ENCODE measurements at regions not wholly inside any gene's neighbourhood (a gene's known extent, or its start where the extent isn't known, plus 50 kb on each side); places are given as distances from the start of the nearest gene placed in this dataset.

GRCh38 chr6:65852369-65852852 is 145.4 kb upstream of the EYS start:
- WGBS, 2 donors: 77% methylated on average over 2 of the region's 2 CpGs
- H3K36me3 ChIP-seq (ENCODE audit: control insufficient read depth in 2 of 2, insufficient read depth in 2 of 2, low read length in 1 of 2): no peaks in the 10 kb centered on the region

GRCh38 chr6:65830151-65830550 is 123.1 kb upstream of the EYS start:
- H3K27ac ChIP-seq (ENCODE audit: low read depth in 2 of 2, low read length in 1 of 2): no peak overlapping the region
- H3K9me3 ChIP-seq (ENCODE audit: control insufficient read depth in 2 of 2, insufficient read depth in 1 of 2, low read depth in 1 of 2, low read length in 1 of 2): no peaks in the 10 kb centered on the region
- H3K4me1 ChIP-seq (ENCODE audit: control insufficient read depth in 2 of 2, insufficient read depth in 2 of 2, low read length in 1 of 2): no peaks in the 10 kb centered on the region
- no peaks in the 10 kb centered on the region for H3K36me3 ChIP-seq (ENCODE audit: control insufficient read depth in 2 of 2, insufficient read depth in 2 of 2, low read length in 1 of 2)
- H3K27me3 ChIP-seq (ENCODE audit: control insufficient read depth in 1 of 2, insufficient read depth in 2 of 2, low read length in 2 of 2): no peaks in the 10 kb centered on the region
- no peak overlapping the region for H3K4me3 ChIP-seq (ENCODE audit: low read depth in 1 of 2, low read length in 2 of 2)

More at GRCh38 chr6:65852369-65852852, 145.4 kb upstream of the EYS start:
- H3K4me3 ChIP-seq (ENCODE audit: low read depth in 1 of 2, low read length in 2 of 2): no peak overlapping the region
- H3K27me3 ChIP-seq (ENCODE audit: control insufficient read depth in 1 of 2, insufficient read depth in 2 of 2, low read length in 2 of 2): no peaks in the 10 kb centered on the region
- H3K9me3 ChIP-seq (ENCODE audit: control insufficient read depth in 2 of 2, insufficient read depth in 1 of 2, low read depth in 1 of 2, low read length in 1 of 2): peaks cover 0 to 2% of the 10 kb centered on the region in 2 donors
- no peak overlapping the region for H3K27ac ChIP-seq (ENCODE audit: low read depth in 2 of 2, low read length in 1 of 2)
- H3K4me1 ChIP-seq (ENCODE audit: control insufficient read depth in 2 of 2, insufficient read depth in 2 of 2, low read length in 1 of 2): no peaks in the 10 kb centered on the region

GRCh38 chr6:65819152-65819551 is 112.1 kb upstream of the EYS start:
- WGBS, 2 donors: 73 to 84% methylated on average over 2 of the region's 2 CpGs
- no peaks in the 10 kb centered on the region for H3K4me1 ChIP-seq (ENCODE audit: control insufficient read depth in 2 of 2, insufficient read depth in 2 of 2, low read length in 1 of 2)

GRCh38 chr6:65818576-65818975 is 111.5 kb upstream of the EYS start:
- Histone ChIP-seq H3K4me1 (ENCODE audit: control insufficient read depth in 2 of 2, insufficient read depth in 2 of 2, low read length in 1 of 2) (no peaks in the 10 kb centered on the region), H3K27me3 (ENCODE audit: control insufficient read depth in 1 of 2, insufficient read depth in 2 of 2, low read length in 2 of 2) (no peaks in the 10 kb centered on the region), H3K27ac (ENCODE audit: low read depth in 2 of 2, low read length in 1 of 2) (no peak overlapping the region), H3K4me3 (ENCODE audit: low read depth in 1 of 2, low read length in 2 of 2) (no peak overlapping the region), H3K9me3 (ENCODE audit: control insufficient read depth in 2 of 2, insufficient read depth in 1 of 2, low read depth in 1 of 2, low read length in 1 of 2) (no peaks in the 10 kb centered on the region), H3K36me3 (ENCODE audit: control insufficient read depth in 2 of 2, insufficient read depth in 2 of 2, low read length in 1 of 2) (no peaks in the 10 kb centered on the region)
- 82% methylated on average over 5 of the region's 5 CpGs for WGBS, 2 donors

More at GRCh38 chr6:65819152-65819551, 112.1 kb upstream of the EYS start:
- H3K36me3 ChIP-seq (ENCODE audit: control insufficient read depth in 2 of 2, insufficient read depth in 2 of 2, low read length in 1 of 2): no peaks in the 10 kb centered on the region
- no peak overlapping the region for H3K27ac ChIP-seq (ENCODE audit: low read depth in 2 of 2, low read length in 1 of 2)
- no peaks in the 10 kb centered on the region for H3K9me3 ChIP-seq (ENCODE audit: control insufficient read depth in 2 of 2, insufficient read depth in 1 of 2, low read depth in 1 of 2, low read length in 1 of 2)
- no peaks in the 10 kb centered on the region for H3K27me3 ChIP-seq (ENCODE audit: control insufficient read depth in 1 of 2, insufficient read depth in 2 of 2, low read length in 2 of 2)
- no peak overlapping the region for H3K4me3 ChIP-seq (ENCODE audit: low read depth in 1 of 2, low read length in 2 of 2)

- Histone ChIP-seq H3K4me3 (ENCODE audit: low read depth in 1 of 2, low read length in 2 of 2) (no peak overlapping the region), H3K27me3 (ENCODE audit: control insufficient read depth in 1 of 2, insufficient read depth in 2 of 2, low read length in 2 of 2) (no peaks in the 10 kb centered on the region), H3K9me3 (ENCODE audit: control insufficient read depth in 2 of 2, insufficient read depth in 1 of 2, low read depth in 1 of 2, low read length in 1 of 2) (no peaks in the 10 kb centered on the region), H3K36me3 (ENCODE audit: control insufficient read depth in 2 of 2, insufficient read depth in 2 of 2, low read length in 1 of 2) (no peaks in the 10 kb centered on the region), H3K27ac (ENCODE audit: low read depth in 2 of 2, low read length in 1 of 2) (no peak overlapping the region), H3K4me1 (ENCODE audit: control insufficient read depth in 2 of 2, insufficient read depth in 2 of 2, low read length in 1 of 2) (no peaks in the 10 kb centered on the region)
- WGBS, 2 donors: 73 to 75% methylated on average over 2 of the region's 2 CpGs
Measured at GRCh38 chr6:65816991-65817390, 110.0 kb upstream of the EYS start.

- Histone ChIP-seq H3K4me3 (ENCODE audit: low read depth in 1 of 2, low read length in 2 of 2) (no peak overlapping the region), H3K27me3 (ENCODE audit: control insufficient read depth in 1 of 2, insufficient read depth in 2 of 2, low read length in 2 of 2) (no peaks in the 10 kb centered on the region), H3K4me1 (ENCODE audit: control insufficient read depth in 2 of 2, insufficient read depth in 2 of 2, low read length in 1 of 2) (no peaks in the 10 kb centered on the region), H3K27ac (ENCODE audit: low read depth in 2 of 2, low read length in 1 of 2) (no peak overlapping the region), H3K36me3 (ENCODE audit: control insufficient read depth in 2 of 2, insufficient read depth in 2 of 2, low read length in 1 of 2) (no peaks in the 10 kb centered on the region), H3K9me3 (ENCODE audit: control insufficient read depth in 2 of 2, insufficient read depth in 1 of 2, low read depth in 1 of 2, low read length in 1 of 2) (no peaks in the 10 kb centered on the region)
- 70 to 93% methylated on average over 3 of the region's 3 CpGs for WGBS, 2 donors
Measured at GRCh38 chr6:65814071-65814470, 107.0 kb upstream of the EYS start.

- H3K4me1 ChIP-seq (ENCODE audit: control insufficient read depth in 2 of 2, insufficient read depth in 2 of 2, low read length in 1 of 2): no peaks in the 10 kb centered on the region
- no peak overlapping the region for H3K27ac ChIP-seq (ENCODE audit: low read depth in 2 of 2, low read length in 1 of 2)
- H3K36me3 ChIP-seq (ENCODE audit: control insufficient read depth in 2 of 2, insufficient read depth in 2 of 2, low read length in 1 of 2): no peaks in the 10 kb centered on the region
- H3K9me3 ChIP-seq (ENCODE audit: control insufficient read depth in 2 of 2, insufficient read depth in 1 of 2, low read depth in 1 of 2, low read length in 1 of 2): no peaks in the 10 kb centered on the region
- H3K27me3 ChIP-seq (ENCODE audit: control insufficient read depth in 1 of 2, insufficient read depth in 2 of 2, low read length in 2 of 2): no peaks in the 10 kb centered on the region
- no peak overlapping the region for H3K4me3 ChIP-seq (ENCODE audit: low read depth in 1 of 2, low read length in 2 of 2)
Measured at GRCh38 chr6:65803186-65803585, 96.2 kb upstream of the EYS start.

- Histone ChIP-seq H3K27me3 (ENCODE audit: control insufficient read depth in 1 of 2, insufficient read depth in 2 of 2, low read length in 2 of 2) (no peaks in the 10 kb centered on the region), H3K4me3 (ENCODE audit: low read depth in 1 of 2, low read length in 2 of 2) (no peak overlapping the region), H3K9me3 (ENCODE audit: control insufficient read depth in 2 of 2, insufficient read depth in 1 of 2, low read depth in 1 of 2, low read length in 1 of 2) (no peaks in the 10 kb centered on the region), H3K36me3 (ENCODE audit: control insufficient read depth in 2 of 2, insufficient read depth in 2 of 2, low read length in 1 of 2) (no peaks in the 10 kb centered on the region), H3K4me1 (ENCODE audit: control insufficient read depth in 2 of 2, insufficient read depth in 2 of 2, low read length in 1 of 2) (no peaks in the 10 kb centered on the region), H3K27ac (ENCODE audit: low read depth in 2 of 2, low read length in 1 of 2) (no peak overlapping the region)
Measured at GRCh38 chr6:65799389-65799788, 92.4 kb upstream of the EYS start.

GRCh38 chr6:65798280-65799014 is 91.4 kb upstream of the EYS start:
- Histone ChIP-seq H3K4me1 (ENCODE audit: control insufficient read depth in 2 of 2, insufficient read depth in 2 of 2, low read length in 1 of 2) (no peaks in the 10 kb centered on the region), H3K27me3 (ENCODE audit: control insufficient read depth in 1 of 2, insufficient read depth in 2 of 2, low read length in 2 of 2) (no peaks in the 10 kb centered on the region), H3K4me3 (ENCODE audit: low read depth in 1 of 2, low read length in 2 of 2) (no peak overlapping the region), H3K9me3 (ENCODE audit: control insufficient read depth in 2 of 2, insufficient read depth in 1 of 2, low read depth in 1 of 2, low read length in 1 of 2) (no peaks in the 10 kb centered on the region), H3K27ac (ENCODE audit: low read depth in 2 of 2, low read length in 1 of 2) (no peak overlapping the region), H3K36me3 (ENCODE audit: control insufficient read depth in 2 of 2, insufficient read depth in 2 of 2, low read length in 1 of 2) (no peaks in the 10 kb centered on the region)
- 62 to 67% methylated on average over 3 of the region's 3 CpGs for WGBS, 2 donors

- WGBS, 2 donors: 50 to 53% methylated on average over 1 of the region's 1 CpG
- H3K4me3 ChIP-seq (ENCODE audit: low read depth in 1 of 2, low read length in 2 of 2): no peak overlapping the region
- no peak overlapping the region for H3K27ac ChIP-seq (ENCODE audit: low read depth in 2 of 2, low read length in 1 of 2)
Measured at GRCh38 chr6:65790666-65791065, 83.6 kb upstream of the EYS start.

More at GRCh38 chr6:65790666-65791065, 83.6 kb upstream of the EYS start:
- no peaks in the 10 kb centered on the region for H3K27me3 ChIP-seq (ENCODE audit: control insufficient read depth in 1 of 2, insufficient read depth in 2 of 2, low read length in 2 of 2)
- H3K9me3 ChIP-seq (ENCODE audit: control insufficient read depth in 2 of 2, insufficient read depth in 1 of 2, low read depth in 1 of 2, low read length in 1 of 2): peaks cover 0 to 8% of the 10 kb centered on the region in 2 donors
- H3K36me3 ChIP-seq (ENCODE audit: control insufficient read depth in 2 of 2, insufficient read depth in 2 of 2, low read length in 1 of 2): no peaks in the 10 kb centered on the region
- H3K4me1 ChIP-seq (ENCODE audit: control insufficient read depth in 2 of 2, insufficient read depth in 2 of 2, low read length in 1 of 2): no peaks in the 10 kb centered on the region

Measured in esophagus (tissue), 2 donors.